ENCODE measurements at regions not wholly inside any gene's neighbourhood (a gene's known extent, or its start where the extent isn't known, plus 50 kb on each side); places are given as distances from the start of the nearest gene placed in this dataset.

GRCh38 chr10:71066600-71066999 is 145.8 kb upstream of the UNC5B start:
- intact Hi-C loops (cut with DNase I): no loop called here
- H3K27me3 ChIP-seq (replicated peaks; ENCODE audit: insufficient read depth): no peaks in the 10 kb centered on the region
- H3K9me3 ChIP-seq: no peaks in the 10 kb centered on the region
- no peak for DNase-seq (ENCODE audit: low spot score)
- no peak overlapping the region for H3K27ac ChIP-seq
- no peak for TF ChIP-seq POLR2AphosphoS5 (IDR thresholded peaks at IDR 0.05)
- TF ChIP-seq CTCF (IDR thresholded peaks at IDR 0.05): no peak
- no peak for TF ChIP-seq POLR2A (IDR thresholded peaks at IDR 0.05)
- H3K36me3 ChIP-seq: no peaks in the 10 kb centered on the region
- no peaks in the 10 kb centered on the region for H3K4me1 ChIP-seq (replicated peaks)
- H3K4me3 ChIP-seq: no peak overlapping the region
- WGBS: 95% methylated on average over 10 of the region's 10 CpGs

DNA sequence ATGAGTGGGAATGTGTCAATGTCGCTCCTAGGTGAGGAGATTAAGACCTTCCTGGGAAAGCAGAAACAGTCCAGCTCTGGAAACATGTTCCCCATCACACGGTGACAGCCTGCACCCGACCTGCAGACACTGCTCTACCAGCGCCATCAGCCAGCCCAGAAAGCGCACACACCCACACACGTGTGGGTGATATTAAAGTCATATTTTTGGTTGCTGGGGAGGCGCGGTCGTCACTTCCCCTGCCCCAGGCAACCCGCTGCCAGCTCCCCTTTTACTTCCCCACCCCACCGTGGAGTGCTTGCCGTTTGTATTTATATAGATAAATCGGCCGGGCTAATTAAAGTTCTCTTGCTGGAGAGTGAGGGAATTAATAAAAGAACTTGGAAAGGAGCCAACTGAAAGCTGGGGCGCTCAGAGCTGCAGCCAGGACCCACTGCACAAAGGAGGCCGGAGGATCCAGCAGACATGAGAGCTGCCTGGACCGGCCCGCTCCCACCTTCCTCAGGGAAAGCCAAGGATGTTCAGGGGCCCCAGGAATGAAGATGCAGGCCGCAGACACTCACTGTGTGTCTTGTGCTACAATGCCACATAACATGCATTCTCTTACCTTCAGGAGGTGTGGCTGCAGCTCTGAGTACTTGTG is 145.2 kb upstream of the UNC5B start:
- TF ChIP-seq CTCF (IDR thresholded peaks at IDR 0.05) (no peak), POLR2AphosphoS5 (IDR thresholded peaks at IDR 0.05) (no peak), POLR2A (IDR thresholded peaks at IDR 0.05) (no peak)
- intact Hi-C loops (cut with DNase I): no loop called here
- no peaks in the 10 kb centered on the region for H3K4me1 ChIP-seq (replicated peaks)
- no peak overlapping the region for H3K4me3 ChIP-seq
- H3K27me3 ChIP-seq (replicated peaks; ENCODE audit: insufficient read depth): no peaks in the 10 kb centered on the region
- no peaks in the 10 kb centered on the region for H3K36me3 ChIP-seq
- WGBS: 42% methylated on average over 19 of the region's 19 CpGs
- H3K9me3 ChIP-seq: no peaks in the 10 kb centered on the region
- DNase-seq (ENCODE audit: low spot score): no peak
- no peak overlapping the region for H3K27ac ChIP-seq

- 56% methylated on average over 5 of the region's 6 CpGs for WGBS
- no peak overlapping the region for H3K27ac ChIP-seq
- no peaks in the 10 kb centered on the region for H3K9me3 ChIP-seq
These were observed 143.5 kb upstream of the UNC5B start for GRCh38 chr10:71068861-71069271.

DNA sequence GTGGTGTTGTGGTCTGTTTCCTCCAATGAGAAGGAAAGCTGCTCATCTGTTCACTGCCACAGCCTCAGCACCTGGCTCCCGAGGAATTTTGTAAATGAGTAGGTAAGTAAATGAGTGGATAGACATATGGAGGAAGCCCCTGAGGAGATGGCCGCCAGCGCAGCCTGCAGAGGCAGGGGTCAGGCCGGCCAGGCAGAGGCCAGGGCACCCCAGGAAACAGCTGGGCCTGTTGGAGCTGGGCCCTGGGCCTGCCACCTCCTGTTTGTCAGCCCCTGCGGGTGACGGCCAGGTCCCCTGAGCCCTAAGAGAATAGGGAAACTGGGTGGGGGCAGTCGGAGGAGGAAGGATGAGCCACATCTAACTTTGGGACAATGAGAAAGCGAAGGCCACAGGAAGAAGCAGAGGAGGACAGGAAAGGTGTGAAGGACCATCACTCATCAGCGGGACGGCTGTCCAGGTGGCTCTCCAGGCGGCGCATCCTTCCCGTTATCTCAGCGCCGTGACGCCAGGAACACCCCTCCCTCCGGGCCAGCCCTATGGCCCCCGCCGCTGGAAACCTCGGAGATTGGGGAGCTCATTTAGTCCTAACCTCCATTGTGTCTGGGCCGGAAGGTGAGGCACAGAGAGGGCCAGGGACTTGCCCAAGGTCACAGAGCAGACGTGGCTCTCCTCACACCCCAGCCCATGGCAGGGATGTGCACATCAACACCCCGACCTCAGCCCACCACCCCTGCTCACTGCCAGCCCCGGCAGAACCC is 142.3 kb upstream of the UNC5B start:
- 86% methylated on average over 24 of the region's 24 CpGs for WGBS
- H3K36me3 ChIP-seq: no peaks in the 10 kb centered on the region
- H3K4me1 ChIP-seq (replicated peaks): no peaks in the 10 kb centered on the region
- DNase-seq (ENCODE audit: low spot score): no peak
- no peaks in the 10 kb centered on the region for H3K9me3 ChIP-seq
- H3K27ac ChIP-seq: no peak overlapping the region
- TF ChIP-seq CTCF (IDR thresholded peaks at IDR 0.05): no peak
- no peak for TF ChIP-seq POLR2AphosphoS5 (IDR thresholded peaks at IDR 0.05)
- no peak for TF ChIP-seq POLR2A (IDR thresholded peaks at IDR 0.05)
- no peaks in the 10 kb centered on the region for H3K27me3 ChIP-seq (replicated peaks; ENCODE audit: insufficient read depth)
- intact Hi-C loops (cut with DNase I): no loop called here
- H3K4me3 ChIP-seq: no peak overlapping the region

More at GRCh38 chr10:71068861-71069271, 143.5 kb upstream of the UNC5B start:
- no peaks in the 10 kb centered on the region for H3K4me1 ChIP-seq (replicated peaks)
- no peak for TF ChIP-seq CTCF (IDR thresholded peaks at IDR 0.05)
- no peak for TF ChIP-seq POLR2AphosphoS5 (IDR thresholded peaks at IDR 0.05)
- TF ChIP-seq POLR2A (IDR thresholded peaks at IDR 0.05): no peak
- H3K36me3 ChIP-seq: no peaks in the 10 kb centered on the region
- intact Hi-C loops (cut with DNase I): no loop called here
- no peaks in the 10 kb centered on the region for H3K27me3 ChIP-seq (replicated peaks; ENCODE audit: insufficient read depth)
- H3K4me3 ChIP-seq: no peak overlapping the region
- no peak for DNase-seq (ENCODE audit: low spot score)

DNA sequence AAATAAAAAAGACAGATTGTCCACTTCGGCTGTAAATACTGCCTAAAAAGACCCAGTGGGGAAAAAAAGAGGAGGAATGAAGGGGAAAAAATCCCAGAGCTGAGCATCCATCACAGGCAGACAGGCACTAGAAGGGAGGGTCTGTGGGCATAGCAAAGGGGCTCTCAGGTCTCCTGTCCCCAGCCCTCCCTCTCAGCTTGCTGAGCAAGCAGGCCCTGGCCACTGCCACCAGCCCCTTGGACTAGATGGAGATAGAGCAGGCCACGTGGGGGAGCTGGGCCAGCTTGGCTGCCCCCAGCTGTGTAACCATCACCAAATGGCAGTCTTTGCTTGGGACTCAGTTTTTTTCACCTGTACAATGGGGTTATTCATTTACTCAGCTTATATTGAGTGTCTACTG is 141.6 kb upstream of the UNC5B start:
- no peak for DNase-seq (ENCODE audit: low spot score)
- Histone ChIP-seq H3K36me3 (no peaks in the 10 kb centered on the region), H3K27me3 (replicated peaks; ENCODE audit: insufficient read depth) (no peaks in the 10 kb centered on the region), H3K27ac (no peak overlapping the region), H3K4me1 (replicated peaks) (no peaks in the 10 kb centered on the region), H3K4me3 (no peak overlapping the region), H3K9me3 (no peaks in the 10 kb centered on the region)
- TF ChIP-seq CTCF (IDR thresholded peaks at IDR 0.05) (no peak), POLR2A (IDR thresholded peaks at IDR 0.05) (no peak), POLR2AphosphoS5 (IDR thresholded peaks at IDR 0.05) (no peak)
- intact Hi-C loops (cut with DNase I): no loop called here
- 75% methylated on average over 2 of the region's 2 CpGs for WGBS
